Gastrocnemius medialis (tissue), 4 donors: ENCODE measurements at regions not wholly inside any gene's neighbourhood (a gene's known extent, or its start where the extent isn't known, plus 50 kb on each side); places are given as distances from the start of the nearest gene placed in this dataset.

Source experiments
- ATAC-seq, 2 donors: fragments of 150-250 bp; one replicate each; pipeline ENCODE4 v1.9.1; 2016
- DNase-seq, 2 donors: peaks; one replicate each; pipeline ENCODE4 v3.0.0-alpha.2; 2019
- H3K27ac ChIP-seq, 4 donors: fragments of 200-600 bp; sonication (generic); 1 replicate in 1 of 4; 2 replicates in 3 of 4; pipeline ENCODE4 v1.5.1; 2016 to 2018; ENCODE audit warnings: mild to moderate bottlenecking in 2 of 4, moderate library complexity in 1 of 4
- H3K27me3 ChIP-seq, 3 donors: fragments of 200-600 bp; sonication (generic) in 2 of 3; 1 replicate in 1 of 3; 2 replicates in 2 of 3; pipeline versions ENCODE4 v1.5.1 to v1.6.0; 2016 to 2019; ENCODE audit warnings: mild to moderate bottlenecking in 1 of 3, moderate library complexity in 1 of 3
- H3K36me3 ChIP-seq, 2 donors: fragments of 200-600 bp; sonication (generic) in 1 of 2; one replicate each; pipeline ENCODE4 v1.5.1; 2017 to 2018
- H3K4me1 ChIP-seq, 2 donors: fragments of 200-600 bp; sonication (generic) in 1 of 2; one replicate each; pipeline ENCODE4 v1.5.1; 2016 to 2017; ENCODE audit warnings: mild to moderate bottlenecking in 2 of 2
- H3K4me3 ChIP-seq, 4 donors: fragments of 200-600 bp; sonication (generic) in 3 of 4; 1 replicate in 1 of 4; 2 replicates in 3 of 4; pipeline ENCODE4 v1.5.1; 2016 to 2019; ENCODE audit warnings: mild to moderate bottlenecking in 2 of 4
- H3K9me3 ChIP-seq, 3 donors: fragments of 200-600 bp; sonication (generic) in 2 of 3; 1 replicate in 1 of 3; 2 replicates in 2 of 3; pipeline ENCODE4 v1.5.1; 2016 to 2019
- POLR2A ChIP-seq, 2 donors: fragments of 450-650 bp; IDR thresholded peaks; one replicate each; pipeline ENCODE4 v1.6.1; 2017; ENCODE audit warnings: antibody characterized with exemption in 2 of 2, mild to moderate bottlenecking in 2 of 2, moderate library complexity in 2 of 2
- in situ Hi-C, 4 donors: fragments of 200-750 bp; cut with MboI; loops; one replicate each; pipeline versions ENCODE4 v1.15.0 to v1.8.0; 2017; ENCODE audit warnings: low sequenced_read_pairs in 4 of 4
- intact Hi-C: fragments of 100-400 bp; cut with DNase I; formaldehyde crosslinking; loops from one replicate; pipeline ENCODE4 v1.15.1; 2023; ENCODE audit warnings: low total_unique reads
- TF ChIP-seq, protein P1 (sequence below), 5 experiments: fragments of 450-650 bp in 3 of 5; fragments of 200-600 bp in 2 of 5; sonication (generic) in 2 of 5; IDR thresholded peaks in 4 of 5; conservative IDR thresholded peaks in 1 of 5; 1 replicate in 4 of 5; 2 replicates in 1 of 5; pipeline ENCODE4 v1.5.1; 2016 to 2019; ENCODE audit warnings: antibody characterized with exemption in 5 of 5, mild to moderate bottlenecking in 3 of 5, moderate library complexity in 3 of 5

DNA sequence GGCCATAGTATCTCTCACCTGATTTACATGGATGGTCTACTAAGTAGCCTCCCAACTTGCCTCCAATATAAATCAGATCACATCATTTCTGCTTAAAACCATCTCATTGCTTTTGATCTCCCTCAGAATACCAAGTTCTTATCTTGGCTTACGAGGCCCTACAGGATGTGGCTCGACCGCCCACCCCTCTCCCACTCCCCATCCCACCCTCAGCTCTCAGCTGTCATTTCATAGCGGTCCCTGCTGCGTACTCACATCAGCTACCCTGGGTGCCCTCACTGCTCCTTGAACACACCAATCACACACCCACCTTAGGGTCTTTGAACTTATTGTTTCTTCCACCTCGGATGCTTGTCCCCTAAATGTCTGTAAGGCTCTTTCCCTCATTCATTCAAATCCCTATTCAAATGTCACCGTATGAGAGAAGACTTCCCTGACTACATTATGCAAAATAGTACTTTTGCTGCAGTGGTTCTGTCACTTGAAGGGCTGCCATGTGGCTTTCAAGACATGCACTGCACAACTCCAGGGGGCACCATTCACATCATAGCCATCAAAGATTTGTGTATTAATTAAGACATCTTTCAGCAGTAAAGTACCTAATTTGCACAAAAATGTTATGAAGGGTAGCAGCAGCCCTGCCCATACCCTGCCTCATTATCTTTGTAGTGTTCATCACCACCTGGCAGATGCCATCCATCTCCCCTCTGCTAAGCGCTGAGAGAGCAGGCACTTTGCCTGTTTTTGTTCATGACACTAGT, 171.1 kb downstream of the ENC1 start:
- H3K36me3 ChIP-seq, result no peaks in the 10 kb centered on the region
- no peaks in the 10 kb centered on the region for H3K9me3 ChIP-seq
- no peak overlapping the region for H3K27ac ChIP-seq
- no peak for DNase-seq
- intact Hi-C loops (no loop called here), in situ Hi-C loops (no loop called here)
- ATAC-seq, result no peak
- TF ChIP-seq POLR2A (IDR thresholded peaks at IDR 0.05), result no peak
- no peak overlapping the region for H3K4me3 ChIP-seq
- H3K4me1 ChIP-seq, result peaks cover 7 to 14% of the 10 kb centered on the region in 2 donors
- H3K27me3 ChIP-seq, result no peaks in the 10 kb centered on the region

DNA sequence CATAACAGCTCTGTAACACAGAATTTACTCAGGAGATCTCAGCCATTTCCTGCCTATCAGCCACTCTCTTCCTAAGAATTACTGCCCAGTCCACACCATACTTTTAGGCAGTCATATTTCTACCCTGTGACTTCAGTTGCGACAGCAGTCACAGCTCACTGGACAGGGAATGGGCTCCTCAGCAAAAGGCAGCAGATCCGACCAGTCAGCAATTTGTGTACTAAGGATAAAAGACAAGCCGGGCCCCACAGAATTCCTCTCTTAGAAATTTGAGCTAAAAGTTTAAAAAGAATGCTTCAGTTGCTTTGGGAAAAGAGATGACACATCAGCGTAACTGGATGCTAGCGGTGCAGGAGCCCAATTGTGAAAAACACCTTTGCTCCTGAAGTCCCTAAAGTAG, 172.1 kb downstream of the ENC1 start:
- Histone ChIP-seq H3K4me1 (peaks cover 11 to 14% of the 10 kb centered on the region in 2 donors), H3K27me3 (no peaks in the 10 kb centered on the region), H3K27ac (no peak overlapping the region), H3K4me3 (no peak overlapping the region), H3K9me3 (no peaks in the 10 kb centered on the region), H3K36me3 (no peaks in the 10 kb centered on the region)
- in situ Hi-C loops (no loop called here), intact Hi-C loops (no loop called here)
- DNase-seq (no peak), ATAC-seq (no peak)
- TF ChIP-seq, protein P1, sequence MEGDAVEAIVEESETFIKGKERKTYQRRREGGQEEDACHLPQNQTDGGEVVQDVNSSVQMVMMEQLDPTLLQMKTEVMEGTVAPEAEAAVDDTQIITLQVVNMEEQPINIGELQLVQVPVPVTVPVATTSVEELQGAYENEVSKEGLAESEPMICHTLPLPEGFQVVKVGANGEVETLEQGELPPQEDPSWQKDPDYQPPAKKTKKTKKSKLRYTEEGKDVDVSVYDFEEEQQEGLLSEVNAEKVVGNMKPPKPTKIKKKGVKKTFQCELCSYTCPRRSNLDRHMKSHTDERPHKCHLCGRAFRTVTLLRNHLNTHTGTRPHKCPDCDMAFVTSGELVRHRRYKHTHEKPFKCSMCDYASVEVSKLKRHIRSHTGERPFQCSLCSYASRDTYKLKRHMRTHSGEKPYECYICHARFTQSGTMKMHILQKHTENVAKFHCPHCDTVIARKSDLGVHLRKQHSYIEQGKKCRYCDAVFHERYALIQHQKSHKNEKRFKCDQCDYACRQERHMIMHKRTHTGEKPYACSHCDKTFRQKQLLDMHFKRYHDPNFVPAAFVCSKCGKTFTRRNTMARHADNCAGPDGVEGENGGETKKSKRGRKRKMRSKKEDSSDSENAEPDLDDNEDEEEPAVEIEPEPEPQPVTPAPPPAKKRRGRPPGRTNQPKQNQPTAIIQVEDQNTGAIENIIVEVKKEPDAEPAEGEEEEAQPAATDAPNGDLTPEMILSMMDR (IDR thresholded peaks at IDR 0.05 in 4 of 5, conservative IDR thresholded peaks at IDR 0.05 in 1 of 5), result no peak
- TF ChIP-seq POLR2A (IDR thresholded peaks at IDR 0.05), result no peak

DNA sequence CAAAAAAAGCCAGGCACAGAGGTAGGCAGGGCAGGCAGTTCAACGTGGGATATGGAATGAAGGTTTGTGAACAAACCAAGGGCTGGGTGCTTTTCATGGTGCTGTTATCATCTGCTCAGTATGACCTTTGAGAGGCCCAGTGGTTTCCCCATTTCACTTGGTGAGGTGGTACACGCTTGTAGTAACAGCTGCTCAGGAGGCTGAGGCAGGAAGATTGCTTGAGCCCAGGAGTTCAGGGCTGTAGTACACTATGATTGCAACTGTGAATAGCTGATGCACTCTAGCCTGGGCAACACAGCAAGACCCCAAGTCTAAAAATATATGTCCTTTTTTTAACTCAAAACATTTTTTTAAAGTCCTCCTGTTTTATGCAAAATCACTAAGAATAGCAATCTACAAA, 174.8 kb downstream of the ENC1 start:
- no peak for DNase-seq
- Histone ChIP-seq H3K27me3 (no peaks in the 10 kb centered on the region), H3K4me3 (no peak overlapping the region), H3K4me1 (peaks cover 11 to 14% of the 10 kb centered on the region in 2 donors), H3K9me3 (no peaks in the 10 kb centered on the region), H3K36me3 (no peaks in the 10 kb centered on the region), H3K27ac (no peak overlapping the region)
- intact Hi-C loops (no loop called here), in situ Hi-C loops (no loop called here)
- TF ChIP-seq, protein P1 (IDR thresholded peaks at IDR 0.05 in 4 of 5, conservative IDR thresholded peaks at IDR 0.05 in 1 of 5), result no peak
- TF ChIP-seq POLR2A (IDR thresholded peaks at IDR 0.05), result no peak
- ATAC-seq, result no peak

DNA sequence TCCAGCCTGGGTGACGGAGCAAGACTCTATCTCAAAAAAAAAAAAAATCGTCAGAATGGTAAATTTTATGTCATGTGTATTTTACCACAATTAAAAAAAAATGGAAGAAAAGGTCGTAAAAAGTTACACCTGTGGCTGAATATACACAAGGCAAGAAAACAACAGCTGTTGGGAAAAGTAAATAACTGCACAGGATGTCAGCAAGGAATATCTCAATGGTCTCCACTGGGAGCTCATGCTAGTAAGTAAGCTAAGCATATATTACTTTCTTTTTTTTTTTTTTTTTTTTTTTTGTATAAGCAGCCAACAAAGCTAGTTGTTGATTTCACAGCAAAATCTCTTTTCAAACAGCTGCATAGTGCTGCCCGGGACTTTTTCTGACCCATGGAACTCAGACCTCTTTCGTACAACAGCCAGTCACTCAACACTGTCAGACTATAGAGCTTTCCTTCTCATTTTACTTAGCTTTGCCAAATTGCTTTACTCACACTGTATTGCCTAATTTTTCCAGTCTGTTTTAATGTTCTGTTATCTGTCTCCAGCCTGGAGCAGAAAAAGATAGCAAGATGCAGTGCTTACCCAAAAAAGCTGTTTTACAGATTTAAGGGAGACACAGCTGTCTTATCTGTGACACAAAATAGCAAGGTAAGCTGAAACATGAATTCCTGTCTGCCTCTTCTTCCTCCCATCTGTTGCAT, 175.9 kb downstream of the ENC1 start:
- ATAC-seq (peak in 1 of 2 donors; percentile 86), DNase-seq (no peak)
- intact Hi-C loops, result loop anchor here (5.0 kb wide), 1 partner anchor 37 kb away; no protein-coding TSS in a partner anchor
- no peak for TF ChIP-seq POLR2A (IDR thresholded peaks at IDR 0.05)
- TF ChIP-seq, protein P1 (IDR thresholded peaks at IDR 0.05 in 4 of 5, conservative IDR thresholded peaks at IDR 0.05 in 1 of 5), result no peak
- Histone ChIP-seq H3K27me3 (no peaks in the 10 kb centered on the region), H3K27ac (no peak overlapping the region), H3K4me1 (peaks cover 11 to 14% of the 10 kb centered on the region in 2 donors), H3K9me3 (no peaks in the 10 kb centered on the region), H3K4me3 (no peak overlapping the region), H3K36me3 (no peaks in the 10 kb centered on the region)
- in situ Hi-C loops, result no loop called here

DNA sequence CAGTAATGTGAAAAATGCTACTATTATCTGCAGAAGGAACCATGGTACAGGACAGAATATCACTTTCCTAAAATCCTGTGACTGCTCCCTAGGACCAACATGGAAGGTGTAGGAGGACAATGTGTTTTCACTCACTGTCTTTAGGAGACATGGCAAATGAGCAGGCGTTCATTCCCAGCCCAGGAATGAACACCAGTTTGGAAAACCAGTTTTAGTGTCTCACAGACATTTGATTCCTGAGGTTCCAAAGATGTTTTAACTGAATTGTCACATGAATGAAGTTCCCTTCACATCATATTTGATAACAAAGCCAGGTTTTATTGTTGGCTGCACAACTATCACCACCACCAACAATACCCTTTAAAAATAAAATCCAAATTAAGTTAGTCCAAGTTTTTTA, 178.2 kb downstream of the ENC1 start:
- DNase-seq (no peak), ATAC-seq (no peak)
- TF ChIP-seq, protein P1 (IDR thresholded peaks at IDR 0.05 in 4 of 5, conservative IDR thresholded peaks at IDR 0.05 in 1 of 5), result no peak
- no peak for TF ChIP-seq POLR2A (IDR thresholded peaks at IDR 0.05)
- Histone ChIP-seq H3K9me3 (no peaks in the 10 kb centered on the region), H3K4me1 (peaks cover 11 to 14% of the 10 kb centered on the region in 2 donors), H3K27ac (no peak overlapping the region), H3K36me3 (no peaks in the 10 kb centered on the region), H3K27me3 (no peaks in the 10 kb centered on the region), H3K4me3 (no peak overlapping the region)
- in situ Hi-C loops, result no loop called here
- intact Hi-C loops, result loop anchor here (5.0 kb wide), 1 partner anchor 35 kb away; no protein-coding TSS in a partner anchor
